ENCODE measurements at regions not wholly inside any gene's neighbourhood (a gene's known extent, or its start where the extent isn't known, plus 50 kb on each side); places are given as distances from the start of the nearest gene placed in this dataset.
A peak's percentile ranks its signal among the peaks of the same experiment; 100 is the strongest.
"Not testable (repeated sequence)": the region's sequence is repeated elsewhere in the genome, so short reads cannot be mapped to it uniquely, and the experiment has no call there.

DNA sequence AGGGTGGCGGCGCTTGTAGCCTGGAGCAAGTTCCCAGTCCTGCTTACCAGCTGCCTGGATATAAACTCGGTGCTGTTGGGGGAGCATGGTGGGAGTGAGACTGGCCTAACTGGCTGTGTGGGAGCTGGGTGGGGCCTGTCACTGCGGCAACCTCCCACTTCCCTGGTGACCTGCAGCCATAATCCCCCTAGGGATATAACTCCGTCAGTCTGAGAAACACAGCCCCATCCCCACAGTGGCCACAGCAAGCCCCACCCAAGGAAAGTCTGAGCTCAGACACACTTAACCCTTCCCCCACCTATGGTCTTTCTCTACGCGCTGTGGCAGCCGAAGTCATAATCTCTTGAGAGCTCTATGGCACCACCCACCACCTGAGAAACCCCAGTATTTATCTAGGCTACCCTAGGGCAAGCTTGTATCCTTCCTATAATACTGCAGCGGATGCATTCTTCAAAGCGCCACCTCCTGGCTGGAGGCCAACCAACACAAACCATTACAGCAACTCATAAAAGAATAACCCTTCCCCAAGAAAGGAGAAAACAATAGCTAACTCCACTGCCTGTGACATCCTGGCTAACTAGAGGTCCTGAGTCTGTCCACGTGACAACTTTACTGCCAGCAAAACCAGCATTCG, 57.4 kb downstream of the ZNF648 start:
- in situ Hi-C loops (cut with HindIII; ENCODE audit: low pct_unique_long_range_greater_than_20kb, low sequenced_read_pairs), result no loop called here
- DNase-seq (ENCODE audit: low read depth), result peak; percentile 22

DNA sequence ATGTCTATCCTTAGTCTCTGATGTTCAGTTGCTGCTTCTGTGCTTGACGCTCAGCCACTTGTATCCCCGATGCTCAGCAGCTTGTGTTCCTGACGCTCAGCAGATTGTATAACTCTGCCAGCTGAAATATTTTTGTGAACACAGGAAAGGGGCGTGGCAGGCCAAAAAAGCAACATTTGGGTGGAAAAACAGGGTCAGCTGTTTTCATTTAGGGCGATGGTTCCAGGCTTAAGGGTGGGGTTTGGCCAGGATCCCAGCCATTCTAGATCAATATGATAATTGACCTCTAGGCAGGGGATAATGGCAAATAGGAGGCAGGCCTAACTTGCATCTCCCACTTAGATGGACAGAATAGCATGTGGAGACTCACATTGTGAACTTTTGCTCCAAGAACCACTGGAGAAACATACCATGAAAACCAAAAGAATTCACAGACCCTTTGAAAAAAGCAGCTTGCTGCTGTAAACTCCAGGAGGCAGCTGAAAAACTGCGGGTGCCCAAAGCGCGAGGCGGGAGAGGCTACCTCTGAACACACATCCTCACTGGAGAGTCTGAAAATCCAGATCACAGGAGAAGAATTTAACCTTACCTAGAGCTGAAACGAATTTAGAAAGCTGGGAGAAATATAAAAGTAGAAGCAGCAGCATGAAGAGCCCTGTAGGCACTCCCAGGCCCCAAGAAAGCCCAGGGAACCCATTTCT, 58.3 kb downstream of the ZNF648 start:
- no peak for DNase-seq (ENCODE audit: low read depth)
- in situ Hi-C loops (cut with HindIII; ENCODE audit: low pct_unique_long_range_greater_than_20kb, low sequenced_read_pairs), result no loop called here

DNA sequence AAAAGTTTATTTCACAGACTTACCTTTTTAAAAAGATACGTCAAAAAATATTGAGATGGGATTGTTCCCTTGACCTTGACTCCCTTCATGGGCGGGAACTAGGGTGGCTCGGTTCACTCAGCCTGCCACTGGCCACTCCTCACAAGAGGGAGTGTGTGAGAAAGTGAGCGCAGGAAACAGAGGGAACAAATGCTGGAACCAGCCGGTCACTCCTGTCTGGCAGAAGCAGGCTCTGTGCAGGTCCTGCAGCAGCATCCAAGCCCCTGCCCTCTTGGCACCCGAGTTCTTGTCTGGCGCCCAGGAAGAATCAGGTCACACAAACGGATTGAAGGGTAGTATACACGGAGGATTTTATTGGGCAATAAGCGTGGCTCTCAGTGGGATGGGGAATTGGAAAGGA, 58.9 kb downstream of the ZNF648 start:
- DNase-seq (ENCODE audit: low read depth), result no peak
- in situ Hi-C loops (cut with HindIII; ENCODE audit: low pct_unique_long_range_greater_than_20kb, low sequenced_read_pairs), result no loop called here

DNA sequence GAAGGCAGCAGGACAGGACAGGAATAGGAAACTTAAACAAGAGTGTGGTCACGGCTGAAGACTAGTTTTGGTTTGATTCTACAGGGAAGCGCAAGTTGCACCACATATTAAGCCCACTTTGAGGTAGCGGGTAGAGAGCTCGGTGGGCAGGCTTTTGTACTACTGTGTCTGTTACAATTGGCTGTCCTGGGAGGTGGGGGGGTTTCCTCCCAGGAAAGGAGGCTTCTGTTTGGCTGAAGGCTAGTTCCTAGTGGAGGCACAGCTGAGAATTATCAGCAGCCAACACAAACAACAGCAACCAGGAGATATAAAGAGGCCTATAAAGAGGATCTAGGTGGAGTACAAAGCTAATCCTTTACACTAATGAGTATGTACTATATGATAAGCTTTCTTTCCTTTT, 62.7 kb downstream of the ZNF648 start:
- no peak for DNase-seq (ENCODE audit: low read depth)
- in situ Hi-C loops (cut with HindIII; ENCODE audit: low pct_unique_long_range_greater_than_20kb, low sequenced_read_pairs), result no loop called here

DNA sequence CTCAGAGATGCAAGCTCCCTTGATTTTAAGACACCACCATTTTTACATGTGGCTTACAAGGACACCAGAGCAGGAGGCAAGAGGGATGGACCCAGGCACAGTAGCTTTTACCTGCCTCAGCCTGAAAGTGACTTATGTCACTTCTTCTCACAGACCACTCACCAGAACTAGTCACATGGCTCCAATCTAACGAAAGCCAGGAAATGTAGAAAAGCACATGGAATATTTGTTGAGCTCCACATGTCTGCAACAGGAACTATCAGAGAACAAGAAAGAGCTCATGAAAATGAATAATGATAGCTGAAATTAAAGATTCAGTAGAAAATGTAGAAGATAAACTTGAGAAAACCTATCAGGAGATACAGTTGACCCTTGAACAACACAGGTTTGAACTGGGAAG, 69.4 kb downstream of the ZNF648 start:
- in situ Hi-C loops (cut with HindIII; ENCODE audit: low pct_unique_long_range_greater_than_20kb, low sequenced_read_pairs), result no loop called here
- DNase-seq (ENCODE audit: low read depth), result no peak

DNA sequence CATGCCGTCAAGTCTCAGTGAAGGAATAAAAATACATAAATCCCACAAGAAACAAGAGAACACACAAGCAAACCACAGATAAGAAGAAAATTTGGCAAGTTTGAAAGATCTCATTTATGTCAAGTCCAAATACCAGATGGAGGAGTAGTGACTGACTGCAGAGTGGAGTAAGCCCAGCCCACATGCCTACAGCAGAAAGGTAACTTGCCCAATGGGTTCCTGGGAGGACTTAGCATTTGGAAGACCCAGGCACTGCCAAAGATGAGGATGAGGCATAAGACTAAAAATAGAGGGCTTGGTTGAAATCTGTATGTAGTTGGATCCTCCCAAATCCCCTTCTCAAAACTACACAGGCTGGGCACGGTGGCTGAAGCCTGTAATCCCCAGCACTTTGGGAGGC, 70.8 kb downstream of the ZNF648 start:
- in situ Hi-C loops (cut with HindIII; ENCODE audit: low pct_unique_long_range_greater_than_20kb, low sequenced_read_pairs), result no loop called here
- no peak for DNase-seq (ENCODE audit: low read depth)

DNA sequence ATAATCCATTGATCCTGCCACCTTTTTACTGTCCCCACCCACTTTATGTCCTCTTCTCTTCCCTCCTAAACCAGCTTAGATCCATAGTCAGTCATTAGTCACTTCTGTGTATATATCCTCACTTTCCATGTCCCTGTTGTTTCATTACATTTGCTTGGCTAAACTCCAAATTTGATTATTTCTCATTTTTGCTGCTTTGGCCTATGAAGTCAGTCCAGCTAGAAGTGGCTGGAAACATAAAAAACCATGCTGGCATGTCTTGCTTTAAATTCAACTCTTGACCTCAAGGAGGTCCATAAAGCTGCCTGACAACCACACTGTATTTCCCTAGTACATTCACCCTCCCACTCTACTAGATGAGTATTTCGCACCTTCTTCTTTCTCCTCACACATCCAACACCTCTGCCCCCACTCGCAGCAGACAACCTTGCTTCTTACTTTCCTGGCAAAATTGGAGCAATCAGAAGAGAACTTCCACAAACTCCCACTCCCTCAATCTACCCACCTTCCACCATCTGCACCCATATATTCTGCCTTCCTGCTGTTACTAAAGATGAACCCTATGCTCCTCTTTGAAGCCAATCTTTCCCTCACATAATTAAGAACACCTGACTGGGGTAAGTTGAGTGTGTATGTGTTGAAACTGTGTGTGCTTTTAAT, 72.1 kb downstream of the ZNF648 start:
- no peak for DNase-seq (ENCODE audit: low read depth)
- in situ Hi-C loops (cut with HindIII; ENCODE audit: low pct_unique_long_range_greater_than_20kb, low sequenced_read_pairs), result no loop called here

DNA sequence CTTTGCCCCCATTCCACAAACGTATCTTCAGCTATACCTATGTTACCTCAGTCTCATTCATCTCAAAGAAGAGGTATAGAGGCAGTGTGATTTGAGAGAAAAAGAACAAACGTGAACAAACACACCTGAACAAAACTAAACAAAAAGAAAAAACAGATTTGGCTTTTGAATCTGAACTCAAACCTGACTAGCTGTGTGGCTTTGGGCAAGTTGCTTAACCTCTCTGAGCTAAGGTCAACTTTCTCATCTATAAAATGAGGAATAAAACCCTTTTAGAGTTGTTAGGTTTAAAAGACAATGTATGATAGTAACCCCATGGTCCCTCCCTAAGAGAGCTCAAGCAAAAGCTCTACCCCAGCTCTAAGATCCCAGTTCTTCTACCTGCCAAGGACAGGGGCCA, 73.5 kb downstream of the ZNF648 start:
- in situ Hi-C loops (cut with HindIII; ENCODE audit: low pct_unique_long_range_greater_than_20kb, low sequenced_read_pairs), result no loop called here
- no peak for DNase-seq (ENCODE audit: low read depth)

DNA sequence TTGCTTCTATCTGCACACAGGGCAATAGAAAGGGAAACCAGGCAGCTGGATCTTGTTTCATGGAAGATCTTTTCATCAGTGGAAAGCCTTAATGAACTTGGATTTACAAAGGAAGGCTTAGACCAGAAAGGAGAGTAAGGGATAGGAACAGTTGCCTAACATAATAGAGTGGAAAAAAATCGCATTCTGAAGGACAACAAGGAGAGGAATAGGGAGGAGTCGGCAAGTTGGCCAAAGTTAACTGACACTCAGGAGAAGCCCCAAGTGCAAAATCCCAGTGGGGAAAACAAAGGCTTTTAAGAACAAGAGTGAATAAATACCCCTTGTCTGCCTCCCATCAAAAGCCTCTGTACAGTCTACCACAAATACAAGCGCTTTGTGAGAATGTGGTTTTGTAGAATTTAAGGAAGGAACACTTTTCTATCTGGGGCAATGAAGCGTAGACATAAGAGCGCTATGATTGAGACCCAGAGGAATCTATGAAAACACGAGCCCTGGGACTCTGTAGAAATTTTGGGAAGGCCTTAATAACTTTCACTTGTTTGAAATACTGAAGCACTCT, 74.1 kb downstream of the ZNF648 start:
- DNase-seq (ENCODE audit: low read depth), result no peak
- in situ Hi-C loops (cut with HindIII; ENCODE audit: low pct_unique_long_range_greater_than_20kb, low sequenced_read_pairs), result no loop called here

DNA sequence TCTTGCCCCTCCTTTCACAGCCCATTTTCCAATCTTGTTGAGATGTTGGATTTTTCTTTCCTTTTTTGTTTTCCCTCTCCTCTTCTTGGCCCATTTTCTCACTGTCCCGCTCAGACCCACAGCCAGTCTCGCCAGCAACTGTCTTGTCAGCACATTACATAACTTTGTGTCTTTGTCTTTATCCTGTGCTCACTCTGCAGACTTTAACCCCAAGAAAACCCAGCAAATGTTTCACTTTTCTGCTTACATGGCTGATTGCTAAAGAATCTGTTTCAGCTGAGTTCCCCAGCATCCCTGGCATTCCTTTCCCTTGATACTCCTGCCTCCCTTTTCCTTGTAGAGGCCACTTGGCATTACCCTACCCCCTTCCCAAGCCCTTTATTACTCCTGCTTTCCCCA, 74.6 kb downstream of the ZNF648 start:
- DNase-seq (ENCODE audit: low read depth), result no peak

DNA sequence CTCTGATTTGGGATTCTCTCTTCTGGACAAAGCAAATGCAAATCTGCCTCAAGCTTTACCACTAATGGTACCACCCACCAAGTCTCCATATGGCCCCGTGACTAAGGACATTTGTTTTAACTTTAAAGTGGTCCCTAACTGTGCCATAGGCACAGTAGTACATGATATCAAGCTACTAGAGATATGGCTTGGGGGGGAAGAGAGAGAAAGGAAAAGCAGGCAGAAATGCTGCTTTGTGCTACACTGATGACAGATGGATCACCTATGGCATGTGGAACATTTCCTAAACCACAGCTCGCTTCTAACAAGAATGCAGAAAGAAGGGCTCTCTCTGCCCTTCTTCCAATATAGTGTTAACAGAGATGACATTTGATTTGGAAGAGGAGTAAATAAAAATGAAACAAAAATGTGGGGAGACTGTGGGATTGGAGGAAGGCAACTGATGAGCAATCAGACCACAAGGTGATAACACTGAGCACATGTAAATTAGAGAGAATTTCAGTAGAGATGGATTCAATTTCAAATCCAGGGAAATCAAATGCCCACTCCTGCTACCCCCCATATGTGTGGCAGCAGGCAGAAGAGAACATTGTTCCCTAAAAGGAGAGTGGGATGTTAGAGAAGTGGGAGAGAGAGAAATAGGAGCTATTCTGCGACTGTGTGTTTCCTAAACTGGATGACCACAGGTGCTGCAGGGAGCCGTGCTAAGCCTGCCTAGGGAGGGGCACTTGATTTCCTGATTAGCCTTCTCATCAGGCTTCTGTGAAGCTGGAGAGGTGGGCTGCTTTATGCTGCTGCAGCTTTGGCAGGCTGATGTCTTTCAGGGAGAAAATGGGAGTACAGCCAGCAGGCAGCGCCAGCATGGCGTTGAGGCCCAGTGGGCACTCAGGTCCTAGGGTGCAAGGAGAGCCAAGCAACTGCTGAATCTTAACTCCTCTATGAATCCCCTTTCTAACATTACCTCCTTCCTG, 75.3 kb downstream of the ZNF648 start:
- no peak for DNase-seq (ENCODE audit: low read depth)
- in situ Hi-C loops (cut with HindIII; ENCODE audit: low pct_unique_long_range_greater_than_20kb, low sequenced_read_pairs), result no loop called here

More for the DNA sequence above, 74.6 kb downstream of the ZNF648 start:
- in situ Hi-C loops (cut with HindIII; ENCODE audit: low pct_unique_long_range_greater_than_20kb, low sequenced_read_pairs), result no loop called here

DNA sequence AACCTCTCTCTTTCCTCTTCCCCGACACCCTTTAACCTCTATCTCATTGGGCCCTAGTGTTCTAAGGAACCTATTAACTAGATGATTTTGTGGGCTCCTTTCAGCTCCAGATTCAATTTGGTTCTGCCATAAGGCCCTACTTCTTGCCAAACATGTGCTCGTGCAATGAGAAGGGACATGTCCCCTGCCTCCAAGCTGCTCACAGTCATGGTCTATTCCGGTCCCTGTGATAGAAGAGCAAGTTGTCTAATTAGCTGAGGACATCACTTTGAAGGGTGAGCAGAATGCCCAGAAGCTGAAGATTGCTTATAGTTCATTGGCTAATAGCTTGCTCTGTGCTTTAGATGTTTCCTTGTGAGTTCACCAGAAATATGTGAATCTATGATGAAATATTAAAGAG, 76.2 kb downstream of the ZNF648 start:
- no peak for DNase-seq (ENCODE audit: low read depth)
- in situ Hi-C loops (cut with HindIII; ENCODE audit: low pct_unique_long_range_greater_than_20kb, low sequenced_read_pairs), result no loop called here

DNA sequence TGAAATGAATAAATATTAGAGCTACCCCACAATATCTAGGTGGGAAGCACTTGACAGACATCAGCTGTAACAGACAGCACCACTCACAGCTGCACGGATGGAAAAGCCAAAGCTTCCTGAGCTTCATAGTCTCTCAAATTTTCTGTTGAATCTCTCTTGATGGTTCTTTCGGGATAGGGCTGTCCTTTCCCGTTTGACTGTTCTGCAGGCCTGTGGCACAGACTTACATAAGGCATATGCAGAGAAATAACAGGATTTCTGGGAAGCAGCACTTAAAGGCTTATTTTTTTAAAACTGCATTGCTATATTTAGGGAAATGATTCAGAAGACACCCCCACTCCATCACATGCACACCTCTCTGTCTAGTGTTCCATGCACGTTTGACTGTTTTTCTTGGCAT, 77.5 kb downstream of the ZNF648 start:
- no peak for DNase-seq (ENCODE audit: low read depth)
- in situ Hi-C loops (cut with HindIII; ENCODE audit: low pct_unique_long_range_greater_than_20kb, low sequenced_read_pairs), result no loop called here

DNA sequence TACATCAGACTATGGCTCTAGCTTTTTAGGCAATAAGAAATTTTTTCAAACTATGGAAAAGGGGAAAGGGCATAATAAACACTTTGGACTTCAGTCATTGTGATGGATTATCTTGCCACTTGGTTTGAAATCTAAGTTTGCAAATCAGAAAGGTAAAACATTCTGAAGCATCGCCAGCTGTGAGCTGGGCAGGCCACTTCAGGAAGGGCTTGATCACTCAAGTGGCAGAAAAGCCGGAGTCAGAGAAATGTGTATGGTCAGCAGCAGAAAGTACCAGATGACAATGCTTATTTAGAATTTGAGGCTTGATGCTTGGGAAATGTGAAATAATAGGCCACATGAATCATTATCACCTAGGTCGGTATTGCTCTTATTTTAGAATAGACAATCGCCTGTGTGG, 79.7 kb downstream of the ZNF648 start:
- in situ Hi-C loops (cut with HindIII; ENCODE audit: low pct_unique_long_range_greater_than_20kb, low sequenced_read_pairs), result no loop called here
- no peak for DNase-seq (ENCODE audit: low read depth)

DNA sequence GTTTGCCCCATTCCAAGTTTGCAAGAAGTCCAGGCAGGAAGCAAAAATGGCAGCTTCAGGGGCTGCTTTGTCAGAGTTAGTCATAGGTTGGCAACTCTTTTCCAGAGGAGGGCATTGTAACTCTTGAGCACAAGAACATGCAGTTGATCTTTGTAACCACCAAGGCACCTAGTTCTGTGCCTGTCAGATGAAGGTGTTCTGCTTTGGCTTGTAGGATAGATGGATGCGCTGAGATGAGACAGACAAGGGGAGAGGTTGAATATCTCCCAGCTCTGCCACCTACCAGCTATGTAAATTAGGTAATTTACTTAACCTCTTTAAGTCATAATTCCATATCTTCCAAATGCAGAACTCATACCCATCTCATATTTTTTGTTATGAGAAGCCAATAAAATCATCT, 89.3 kb downstream of the ZNF648 start:
- in situ Hi-C loops (cut with HindIII; ENCODE audit: low pct_unique_long_range_greater_than_20kb, low sequenced_read_pairs), result no loop called here
- no peak for DNase-seq (ENCODE audit: low read depth)

DNA sequence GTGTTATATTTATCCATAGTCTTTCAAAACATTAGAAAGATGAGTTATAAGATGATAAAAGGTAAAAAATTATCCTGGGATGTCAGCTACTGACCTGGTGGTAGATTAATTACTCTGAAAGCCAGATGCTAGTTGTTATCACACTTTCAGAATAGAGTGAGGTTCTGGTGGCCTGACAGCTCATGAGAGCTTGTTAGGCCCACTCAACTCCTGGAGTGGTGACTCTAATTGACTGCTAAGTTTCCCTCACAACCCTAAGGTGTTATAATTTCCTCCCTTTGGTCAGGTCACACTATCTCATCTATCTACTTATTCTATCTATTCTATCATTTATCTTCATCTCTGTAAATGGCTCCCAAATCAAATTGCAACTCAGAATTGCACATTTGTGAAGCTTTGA, 90.1 kb downstream of the ZNF648 start:
- DNase-seq (ENCODE audit: low read depth), result no peak
- in situ Hi-C loops (cut with HindIII; ENCODE audit: low pct_unique_long_range_greater_than_20kb, low sequenced_read_pairs), result no loop called here

DNA sequence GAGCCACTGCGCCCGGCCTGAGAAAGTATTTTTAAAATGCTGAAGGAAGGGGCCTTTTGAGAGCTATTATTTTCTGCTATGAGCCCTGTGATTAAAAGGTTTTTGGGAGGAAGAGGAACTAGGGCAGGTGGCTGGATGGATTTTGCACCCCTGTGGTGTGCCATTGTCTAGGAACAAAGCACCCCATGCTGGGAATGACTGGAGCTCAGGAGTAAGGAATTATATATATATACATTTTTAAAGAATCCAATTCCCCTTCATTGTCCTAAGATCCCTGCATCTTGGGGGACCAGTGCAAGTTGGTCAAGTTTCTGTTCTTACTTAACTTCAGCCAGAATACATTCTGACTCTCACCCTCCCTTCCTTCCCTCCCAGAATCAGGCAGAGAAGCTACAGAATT, 91.6 kb downstream of the ZNF648 start:
- in situ Hi-C loops (cut with HindIII; ENCODE audit: low pct_unique_long_range_greater_than_20kb, low sequenced_read_pairs), result no loop called here
- DNase-seq (ENCODE audit: low read depth), result no peak

DNA sequence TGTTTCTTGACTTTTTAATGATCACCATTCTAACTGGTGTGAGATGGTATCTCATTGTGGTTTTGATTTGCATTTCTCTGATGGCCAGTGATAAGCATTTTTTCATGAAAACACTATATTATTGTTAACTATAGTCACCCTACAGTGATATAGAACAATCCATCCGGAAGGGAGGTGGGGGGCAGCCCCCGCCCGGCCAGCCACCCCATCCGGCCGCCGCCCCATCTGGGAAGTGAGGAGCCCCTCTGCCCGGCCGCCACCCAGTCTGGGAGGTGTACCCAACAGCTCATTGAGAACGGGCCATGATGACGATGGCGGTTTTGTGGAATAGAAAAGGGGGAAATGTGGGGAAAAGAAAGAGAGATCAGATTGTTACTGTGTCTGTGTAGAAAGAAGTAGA, 106.8 kb downstream of the ZNF648 start:
- in situ Hi-C loops (cut with HindIII; ENCODE audit: low pct_unique_long_range_greater_than_20kb, low sequenced_read_pairs); DNase-seq (ENCODE audit: low read depth): not testable (repeated sequence)
